CD4-positive, alpha-beta T cell treated with Interleukin-4 for 1 hour (primary cell): ENCODE measurements at regions not wholly inside any gene's neighbourhood (a gene's known extent, or its start where the extent isn't known, plus 50 kb on each side); places are given as distances from the start of the nearest gene placed in this dataset.

Experiments
- DNase-seq, 2 donors: peaks; one replicate each; pipeline ENCODE4 v3.0.0-alpha.2; 2020 to 2022

DNA sequence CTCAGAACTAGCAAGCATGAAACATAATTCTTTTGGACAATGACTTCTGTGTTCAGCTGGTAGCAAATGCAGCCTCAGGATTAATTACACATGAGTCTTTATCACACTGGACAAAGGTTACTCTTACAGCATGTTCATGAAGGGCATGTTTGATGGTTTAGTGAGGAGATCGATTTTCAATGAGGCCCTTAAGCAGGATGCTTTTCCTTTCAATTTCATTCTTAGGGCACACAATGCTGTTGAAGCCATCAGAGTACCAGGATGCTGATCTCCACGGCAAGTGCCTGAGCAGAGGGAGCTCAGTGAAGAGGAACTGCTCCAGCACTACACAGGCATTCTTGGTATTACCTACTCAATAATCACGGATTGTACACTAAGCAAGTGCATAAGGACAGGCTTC, 542.0 kb downstream of the SNAPC1 start:
- DNase-seq: no peak

DNA sequence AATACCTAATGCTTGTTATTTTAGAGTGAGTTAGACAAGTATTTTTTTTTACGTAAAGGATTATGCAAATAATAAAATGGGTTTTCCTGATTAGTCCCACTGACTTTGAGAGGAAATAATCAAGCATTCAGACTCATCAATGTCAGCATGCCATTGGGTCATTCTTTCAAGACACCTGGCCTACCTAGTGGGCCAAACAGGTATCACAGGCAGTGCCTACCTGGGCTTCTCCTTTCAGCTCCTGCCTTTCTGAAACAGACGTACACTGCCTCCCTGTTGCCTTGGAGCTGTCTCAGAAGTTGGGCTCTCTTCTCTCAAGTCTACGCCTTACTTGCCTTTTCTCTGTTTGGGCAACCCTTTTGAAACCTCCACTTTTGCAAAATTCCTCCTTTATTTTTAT, 545.6 kb downstream of the SNAPC1 start:
- DNase-seq: no peak

- DNase-seq: no peak
These were observed 546.1 kb downstream of the SNAPC1 start for GRCh38 chr14:62308316-62308715.

GRCh38 chr14:62308891-62309290, 546.7 kb downstream of the SNAPC1 start:
- no peak for DNase-seq

DNA sequence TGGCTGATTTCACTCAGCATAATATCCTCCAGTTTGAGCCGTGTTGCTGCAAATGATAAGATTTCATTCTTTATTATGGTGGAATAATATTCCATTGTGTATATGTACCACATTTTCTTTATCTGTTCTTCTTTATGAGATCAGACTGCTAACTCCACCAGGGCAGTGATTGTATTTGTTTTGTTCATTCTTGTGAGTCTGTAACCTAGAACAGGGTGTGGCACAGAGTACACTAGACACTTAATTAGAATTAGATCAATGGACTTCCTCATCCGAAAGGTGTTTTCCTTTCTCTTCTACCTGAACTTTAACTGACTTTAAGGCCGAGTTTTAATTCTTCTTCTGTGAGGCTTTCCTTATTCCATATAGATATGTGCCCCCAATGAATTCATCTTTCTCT, 551.0 kb downstream of the SNAPC1 start:
- DNase-seq: no peak

DNA sequence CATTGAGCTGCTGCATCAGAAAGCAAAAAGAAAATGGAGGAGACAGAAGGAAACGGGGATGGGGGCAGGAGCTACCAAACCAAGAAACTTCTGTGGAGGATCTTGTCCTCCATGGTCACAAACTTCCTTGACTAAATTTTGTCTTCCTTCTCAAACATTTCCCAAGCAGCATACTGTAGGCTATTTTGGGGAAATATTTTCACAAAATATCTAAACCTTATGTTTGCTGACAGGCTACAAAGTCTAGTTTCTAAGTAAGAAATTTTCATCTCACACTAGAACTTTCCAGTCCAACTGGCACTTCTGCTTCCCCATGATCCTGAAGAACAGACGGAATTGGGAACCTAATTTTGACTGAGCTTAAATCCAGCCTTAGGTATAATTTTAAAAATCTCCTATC, 552.0 kb downstream of the SNAPC1 start:
- DNase-seq: no peak

GRCh38 chr14:62314871-62315270, 552.7 kb downstream of the SNAPC1 start:
- DNase-seq: no peak

GRCh38 chr14:62315631-62316030, 553.4 kb downstream of the SNAPC1 start:
- DNase-seq: no peak

DNA sequence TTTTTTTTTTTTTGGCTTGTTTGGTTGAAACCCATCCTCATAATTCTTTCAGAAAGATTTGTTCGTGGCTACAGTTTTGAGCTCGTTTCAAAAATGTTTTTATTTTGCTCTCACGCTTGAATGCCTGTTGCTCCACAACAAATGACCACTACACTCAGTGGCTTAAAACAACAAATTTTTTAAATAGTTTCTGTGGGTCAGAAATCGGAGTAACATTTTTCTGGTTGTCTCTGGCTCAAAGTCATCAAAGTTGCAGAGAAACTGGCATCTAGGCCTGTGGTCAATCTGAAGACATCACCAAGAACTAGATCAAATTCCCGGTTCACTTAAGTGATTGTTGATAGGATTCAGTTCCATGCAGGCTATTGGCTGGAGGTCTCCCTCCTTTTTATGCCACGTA, 560.0 kb downstream of the SNAPC1 start:
- no peak for DNase-seq

- no peak for DNase-seq
These were observed 567.2 kb downstream of the SNAPC1 start for GRCh38 chr14:62329427-62329826.

DNA sequence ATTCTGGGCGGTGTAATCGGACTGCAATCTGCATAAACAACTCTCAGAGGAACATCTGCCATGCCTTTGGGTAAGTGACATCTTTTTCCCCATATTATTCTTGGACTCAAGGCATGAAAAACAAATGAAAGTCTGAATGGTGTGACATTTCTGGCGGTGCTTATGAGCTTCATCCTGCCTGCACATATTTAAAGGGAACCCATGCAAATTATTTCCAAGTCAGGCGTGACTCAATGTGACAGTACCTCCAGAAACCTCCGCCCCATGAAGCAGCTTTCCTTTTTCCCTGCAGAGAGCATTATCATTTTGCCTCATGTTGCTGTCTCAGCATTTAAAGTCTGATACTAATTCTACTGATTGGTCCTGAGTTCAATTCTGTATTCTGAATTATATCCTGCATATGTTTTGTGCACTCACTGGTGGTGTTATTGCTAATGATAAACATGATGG, 585.4 kb downstream of the SNAPC1 start:
- DNase-seq: no peak

DNA sequence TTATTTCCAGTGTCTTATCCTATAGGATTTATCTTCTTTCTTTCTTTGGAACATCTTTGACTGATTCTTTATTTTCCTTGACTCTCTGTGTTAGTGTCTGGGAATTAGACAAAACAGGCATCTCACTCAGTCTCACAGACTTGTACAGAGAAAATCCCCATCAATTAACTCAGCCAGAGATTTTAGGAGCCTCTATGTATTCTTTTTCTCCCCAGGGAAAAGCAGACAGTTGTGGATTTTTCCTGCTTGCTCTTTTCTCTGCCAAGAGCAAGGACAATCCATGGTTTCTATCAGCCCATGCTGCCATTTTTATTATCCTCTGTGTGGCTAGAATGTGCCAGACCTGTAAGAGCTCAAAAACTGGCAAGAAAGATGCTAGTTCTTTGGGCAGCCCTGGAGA, 595.1 kb downstream of the SNAPC1 start:
- no peak for DNase-seq

DNA sequence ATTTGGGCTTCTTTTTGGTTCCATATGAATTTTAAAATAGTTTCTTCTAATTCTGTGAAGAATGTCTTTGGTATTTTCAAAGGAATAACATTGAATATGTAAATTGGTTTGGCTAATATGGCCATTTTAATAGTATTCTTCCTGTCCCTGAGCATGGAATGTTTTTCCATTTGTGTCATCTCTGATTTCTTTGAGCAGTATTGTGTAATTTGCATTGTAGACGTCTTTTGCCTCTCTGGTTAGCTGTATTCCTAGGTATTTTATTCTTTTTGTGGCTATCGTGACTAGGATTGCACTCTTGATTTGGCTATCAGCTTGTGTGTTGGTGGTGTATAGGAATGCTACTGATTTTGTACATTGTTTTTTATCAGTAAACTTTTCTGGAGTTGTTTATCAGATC, 601.9 kb downstream of the SNAPC1 start:
- DNase-seq: no peak

DNA sequence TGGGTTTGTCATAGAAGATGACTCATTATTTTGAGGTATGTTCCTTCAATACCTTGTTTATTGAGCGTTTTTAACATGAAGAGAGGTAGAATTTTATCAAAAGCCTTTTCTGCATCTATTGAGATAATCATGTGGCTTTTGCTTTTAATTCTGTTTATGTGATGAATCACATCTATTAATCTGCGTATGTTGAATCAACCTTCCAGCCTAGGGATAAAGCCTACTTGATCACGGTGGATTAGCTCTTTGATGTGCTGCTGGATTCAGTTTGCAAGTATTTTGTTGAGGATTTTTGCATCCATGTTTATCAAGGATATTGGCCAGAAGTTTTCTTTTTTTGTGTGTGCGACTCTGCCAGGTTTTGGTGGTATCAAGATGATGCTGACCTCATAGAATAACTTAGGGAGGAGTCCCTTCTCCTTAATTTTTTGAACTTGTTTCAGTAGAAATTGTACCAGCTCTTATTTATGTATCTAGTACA, 602.6 kb downstream of the SNAPC1 start:
- no peak for DNase-seq

- no peak for DNase-seq
These were observed 607.8 kb downstream of the SNAPC1 start for GRCh38 chr14:62369919-62370560.

DNA sequence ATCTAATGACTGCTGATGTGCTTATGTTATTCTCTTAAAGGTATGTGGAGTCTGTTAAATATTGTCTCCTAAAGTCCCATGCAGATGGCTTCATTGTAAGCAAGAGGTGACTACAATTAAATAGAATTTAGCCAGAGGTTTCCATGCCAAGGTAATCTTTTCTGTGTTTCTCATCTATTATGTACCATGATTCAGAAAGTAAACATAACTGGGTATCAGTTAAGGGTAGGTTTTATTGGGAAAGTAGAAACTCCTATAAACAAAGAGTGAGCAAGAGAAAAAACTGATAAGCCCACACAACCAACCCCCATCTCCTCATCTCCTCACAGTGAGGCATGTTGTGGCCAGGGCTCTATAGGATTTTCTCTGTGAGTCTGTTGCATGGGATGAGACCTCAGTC, 611.7 kb downstream of the SNAPC1 start:
- no peak for DNase-seq

DNA sequence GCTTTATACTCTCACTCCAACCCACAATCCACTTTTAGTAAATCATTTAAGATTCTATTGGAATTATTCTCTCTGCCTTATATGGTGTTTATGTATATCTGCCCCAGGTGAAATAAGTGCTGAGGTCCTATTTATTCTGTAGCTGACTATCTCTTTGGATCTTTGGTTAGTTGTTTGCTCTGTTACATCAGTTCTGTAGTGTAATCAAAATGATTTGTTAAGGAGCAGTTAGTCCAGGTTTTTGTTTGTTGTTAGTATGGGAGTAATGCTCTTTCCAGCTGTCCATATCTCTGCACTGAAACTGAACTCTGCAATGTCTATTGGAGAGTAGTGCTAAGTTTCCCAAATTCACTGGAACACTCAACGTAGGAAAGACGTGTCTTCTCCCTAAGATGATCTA, 615.8 kb downstream of the SNAPC1 start:
- DNase-seq: no peak

- no peak for DNase-seq
These were observed 619.3 kb downstream of the SNAPC1 start for GRCh38 chr14:62381311-62382070.

GRCh38 chr14:62409169-62409568, 636.1 kb downstream of the KCNH5 start:
- DNase-seq: no peak

DNA sequence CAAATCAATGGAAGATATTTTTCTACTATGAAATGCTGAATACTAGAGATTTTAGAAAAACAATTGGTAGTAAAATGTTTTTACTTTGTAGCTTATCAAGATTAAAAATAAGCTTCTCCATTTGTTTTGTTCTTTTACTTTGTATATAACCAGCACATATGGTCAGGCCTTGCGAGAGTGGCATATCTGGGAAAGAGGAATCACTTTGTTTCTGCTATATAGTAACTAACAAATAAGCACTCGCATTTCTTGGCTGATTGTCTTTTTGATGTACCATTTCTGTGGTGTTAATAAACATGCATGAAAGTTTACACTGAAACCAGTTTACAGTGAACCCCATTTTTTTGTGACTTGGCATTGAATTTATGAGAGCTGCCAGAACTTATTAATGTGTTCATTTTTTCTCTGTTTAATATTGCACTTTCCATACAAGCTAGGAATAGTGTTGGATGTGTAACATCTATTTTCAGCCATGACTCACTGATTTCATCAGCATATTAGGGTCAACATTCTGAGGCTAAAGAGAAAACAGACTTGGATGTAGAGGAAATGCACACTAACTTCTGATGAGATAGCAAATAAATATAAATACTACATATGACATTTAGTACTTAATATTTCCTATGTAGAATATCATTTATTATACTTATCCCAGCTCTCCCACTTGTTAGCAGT, 635.5 kb downstream of the KCNH5 start:
- no peak for DNase-seq

DNA sequence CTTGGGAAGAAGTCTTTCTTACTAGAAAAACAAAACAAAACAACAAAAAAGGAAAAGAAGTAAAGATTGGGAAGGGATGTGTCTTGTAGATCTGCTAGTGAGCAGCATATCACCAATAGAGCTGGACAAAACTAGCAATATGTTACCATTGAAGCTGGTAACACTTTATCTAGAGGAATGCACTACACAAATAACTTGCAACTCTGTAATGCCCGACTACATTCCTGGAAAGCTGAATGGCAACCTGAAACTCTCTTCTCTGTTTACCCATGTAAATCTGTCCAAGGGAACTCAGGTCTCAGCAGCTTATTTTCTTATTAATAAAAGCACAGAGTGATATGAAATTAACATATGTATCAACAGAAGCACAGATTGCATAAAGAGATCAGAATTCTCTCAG, 624.4 kb downstream of the KCNH5 start:
- no peak for DNase-seq

DNA sequence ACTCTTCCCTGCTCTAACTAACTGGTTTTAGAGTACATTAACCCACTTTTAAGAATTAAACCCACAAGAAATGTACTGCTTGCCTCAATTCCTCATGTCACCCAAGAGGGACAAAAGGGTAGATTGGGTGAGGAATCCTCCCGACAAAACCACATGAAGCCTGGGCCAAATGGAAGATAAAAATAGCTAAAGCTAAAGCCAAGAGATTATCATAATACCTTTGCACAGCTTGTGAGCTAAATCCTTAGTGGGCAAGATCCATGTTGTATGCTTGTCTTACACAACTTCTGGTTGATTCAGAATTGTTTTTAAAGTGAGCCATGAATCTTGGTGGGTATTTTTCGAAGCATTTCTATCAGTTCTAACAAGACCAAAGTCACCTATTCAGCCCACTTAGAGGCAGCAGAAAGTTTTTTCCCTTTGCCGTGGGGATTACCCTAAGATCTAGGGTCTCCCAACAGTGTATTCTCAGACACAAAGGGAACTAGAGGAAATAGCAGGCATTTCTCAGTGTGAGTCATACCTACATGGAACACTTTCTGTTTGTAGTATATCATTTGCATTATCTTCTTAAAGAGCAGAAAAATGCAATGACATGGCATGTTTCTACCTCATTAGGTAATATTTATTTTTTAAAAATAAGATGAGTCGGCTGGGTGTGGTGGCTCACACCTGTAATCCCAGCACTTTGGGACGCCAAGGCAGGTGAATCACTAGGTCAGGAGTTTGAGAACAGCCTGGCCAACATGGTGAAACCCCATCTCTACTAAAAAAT, 616.6 kb downstream of the KCNH5 start:
- DNase-seq: no peak

DNA sequence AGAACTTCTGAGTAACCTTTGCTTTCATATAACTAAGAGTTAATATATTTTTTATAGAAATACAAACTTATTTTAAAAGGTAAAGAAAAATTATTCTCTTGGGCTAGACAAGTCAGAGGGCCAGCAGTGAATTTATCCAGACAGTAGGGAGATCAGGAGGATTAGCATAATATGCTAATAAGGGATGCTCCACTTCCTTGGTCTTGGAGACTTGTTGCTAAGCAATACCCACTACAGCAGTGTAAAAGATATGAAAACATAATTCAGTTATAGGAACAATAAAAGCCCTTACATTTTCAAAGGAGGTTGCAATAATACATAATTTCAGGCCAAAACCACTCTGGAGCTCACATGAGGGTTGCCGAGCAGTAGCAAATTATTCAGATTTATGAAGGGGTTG, 615.6 kb downstream of the KCNH5 start:
- no peak for DNase-seq
